ENCODE measurements at regions not wholly inside any gene's neighbourhood (a gene's known extent, or its start where the extent isn't known, plus 50 kb on each side); places are given as distances from the start of the nearest gene placed in this dataset.

DNA sequence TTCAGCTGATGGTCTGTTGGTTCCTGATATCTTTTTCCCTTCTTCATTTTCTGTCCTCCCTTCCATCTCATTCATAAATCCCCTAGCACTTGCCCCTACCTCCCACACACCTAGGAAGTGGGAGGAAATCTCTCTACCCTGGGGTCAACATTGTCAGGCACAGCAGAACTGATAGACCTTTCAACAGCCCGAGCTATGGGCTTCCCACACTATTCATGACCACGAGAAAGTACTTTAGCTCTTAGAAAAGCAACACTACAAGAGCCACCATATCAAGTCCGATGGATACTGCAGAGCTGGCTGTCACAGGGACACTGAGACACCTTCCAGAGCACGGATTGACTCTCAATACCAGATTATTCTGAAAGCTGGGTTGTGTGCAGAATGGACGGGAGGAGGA, 180.6 kb upstream of the NEBL start:
- Histone ChIP-seq H3K9ac (ENCODE audit: control insufficient read depth, insufficient read depth, low read length) (no peak overlapping the region), H3K27me3 (replicated peaks in 1 of 2; ENCODE audit: control insufficient read depth in 2 of 2, insufficient read depth in 2 of 2, low read length in 1 of 2) (no peaks in the 10 kb centered on the region; a peak in 2 of 4 replicates), H3K4me2 (ENCODE audit: control insufficient read depth, insufficient read depth) (no peak overlapping the region), H2AFZ (ENCODE audit: control insufficient read depth, low read depth, low read length) (no peak overlapping the region), H3K9me3 (replicated peaks; ENCODE audit: control insufficient read depth, insufficient read depth, low read length) (no peaks in the 10 kb centered on the region), H3K36me3 (ENCODE audit: control insufficient read depth in 2 of 2, insufficient read depth in 2 of 2, low read length in 1 of 2) (no peaks in the 10 kb centered on the region), H3K27ac (ENCODE audit: control insufficient read depth, insufficient read depth) (no peak overlapping the region), H3K4me1 (ENCODE audit: control insufficient read depth, insufficient read depth, low read length) (no peaks in the 10 kb centered on the region), H3K4me3 (no peak overlapping the region), H3K79me2 (ENCODE audit: control insufficient read depth, insufficient read depth, low read length) (no peaks in the 10 kb centered on the region), H4K20me1 (ENCODE audit: control insufficient read depth, insufficient read depth) (no peaks in the 10 kb centered on the region)
- ChIA-PET CTCF (interaction anchor here (0.8 to 1.7 kb wide), 6 partner anchors 10 to 419 kb away, joined by 3 to 4 read pairs (median 3); no protein-coding TSS in a partner anchor), POLR2A (interaction anchor here (0.6 kb wide), 1 partner anchor 25 kb away, joined by 3 read pairs; no protein-coding TSS in a partner anchor), RAD21 (ENCODE audit: unreplicated experiment) (no interaction called here), SMC1A (ENCODE audit: uncharacterized antibody, unreplicated experiment) (interaction anchor here (0.6 to 0.7 kb wide), 2 partner anchors 8 to 22 kb away, joined by 3 to 4 read pairs; no protein-coding TSS in a partner anchor)
- BruUV-seq (replicated peaks): no TSS peak
- ATAC-seq: no peak
- intact Hi-C loops (cut with micrococcal nuclease; ENCODE audit: unreplicated experiment) (loop anchor here (1.0 to 10.0 kb wide), 4 partner anchors 193 to 875 kb away; no protein-coding TSS in a partner anchor), in situ Hi-C loops (cut with MboI) (loop anchor here (25.0 kb wide), 1 partner anchor 885 kb away; no protein-coding TSS in a partner anchor)
- TF ChIP-seq BCLAF1 (IDR thresholded peaks at IDR 0.05): no peak
- TF ChIP-seq POLR2AphosphoS2 (IDR thresholded peaks at IDR 0.05; ENCODE audit: low read depth, low read length): no peak
- TF ChIP-seq, protein P1, sequence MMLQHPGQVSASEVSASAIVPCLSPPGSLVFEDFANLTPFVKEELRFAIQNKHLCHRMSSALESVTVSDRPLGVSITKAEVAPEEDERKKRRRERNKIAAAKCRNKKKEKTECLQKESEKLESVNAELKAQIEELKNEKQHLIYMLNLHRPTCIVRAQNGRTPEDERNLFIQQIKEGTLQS (IDR thresholded peaks at IDR 0.05; ENCODE audit: borderline replicate concordance, extremely low read depth, low read depth, low read length): no peak
- TF ChIP-seq CREB1 (IDR thresholded peaks at IDR 0.05; ENCODE audit: low read depth): no peak
- TF ChIP-seq RCOR1 (conservative IDR thresholded peaks at IDR 0.05; ENCODE audit: low read depth, low read length): no peak
- TF ChIP-seq RELB (IDR thresholded peaks at IDR 0.05; ENCODE audit: low read depth): no peak
- no peak for TF ChIP-seq NFIC (IDR thresholded peaks at IDR 0.05; ENCODE audit: low read depth, low read length)
- no peak for TF ChIP-seq CEBPB (IDR thresholded peaks at IDR 0.05; ENCODE audit: borderline replicate concordance in 1 of 2, low read depth in 2 of 2, low read length in 2 of 2)
- no peak for TF ChIP-seq PRDM15 (CRISPR knock-in tag; IDR thresholded peaks at IDR 0.05)
- no peak for TF ChIP-seq FOXK2 (IDR thresholded peaks at IDR 0.05)
- no peak for TF ChIP-seq SMAD1 (IDR thresholded peaks at IDR 0.05; ENCODE audit: low read depth, partially characterized antibody)
- no peak for TF ChIP-seq HDAC2 (IDR thresholded peaks at IDR 0.05)
- no peak for TF ChIP-seq YBX1 (IDR thresholded peaks at IDR 0.05)
- TF ChIP-seq RB1 (IDR thresholded peaks at IDR 0.05; ENCODE audit: borderline replicate concordance): no peak
- no peak for TF ChIP-seq NRF1 (conservative IDR thresholded peaks at IDR 0.05; ENCODE audit: low read depth, low read length)
- no peak for TF ChIP-seq ETV6 (conservative IDR thresholded peaks at IDR 0.05 in 1 of 2, IDR thresholded peaks at IDR 0.05 in 1 of 2; ENCODE audit: borderline replicate concordance in 1 of 2, low read depth in 1 of 2)
- WGBS (ENCODE audit: insufficient coverage, insufficient replicate concordance, low lambda C conversion rate, missing lambda C conversion rate): 23% methylated on average over 5 of the region's 5 CpGs
- FAIRE-seq: no peak
- DNase-seq (ENCODE audit: low read depth, low spot score): no peak
